OCI-LY1 (cell line): ENCODE measurements at regions not wholly inside any gene's neighbourhood (a gene's known extent, or its start where the extent isn't known, plus 50 kb on each side); places are given as distances from the start of the nearest gene placed in this dataset.

Source experiments
- H2AFZ ChIP-seq: fragments of 200-600 bp; sonication (generic), shearing (Covaris generic); 2 replicates; pipeline ENCODE4 v1.6.0; 2014; ENCODE audit warnings: antibody characterized with exemption, mild to moderate bottlenecking, low read length
- H3F3A ChIP-seq: fragments of 200-600 bp; sonication (generic), shearing (Covaris generic); 2 replicates; pipeline ENCODE4 v1.6.0; 2014; ENCODE audit warnings: mild to moderate bottlenecking, antibody characterized with exemption, low read length, moderate library complexity; ENCODE audit not compliant: insufficient read depth
- H3K27ac ChIP-seq: fragments of 200-600 bp; sonication (generic); 2 replicates; pipeline ENCODE4 v1.5.1; 2014; ENCODE audit warnings: low read length, mixed run types, mild to moderate bottlenecking, low read depth; ENCODE audit not compliant: poor library complexity, severe bottlenecking
- H3K27me3 ChIP-seq: fragments of 200-600 bp; sonication (generic); 2 replicates; pipeline ENCODE4 v1.6.0; 2014; ENCODE audit warnings: antibody characterized with exemption, mild to moderate bottlenecking, low read length, moderate library complexity; ENCODE audit not compliant: insufficient read depth
- H3K36me3 ChIP-seq: fragments of 200-600 bp; sonication (generic); 2 replicates; pipeline ENCODE4 v1.6.1; 2014; ENCODE audit warnings: mild to moderate bottlenecking, antibody characterized with exemption, low read length, moderate library complexity, mixed read lengths; ENCODE audit not compliant: insufficient read depth
- H3K4me1 ChIP-seq: fragments of 200-600 bp; sonication (generic); 2 replicates; pipeline ENCODE4 v1.5.1; 2014; ENCODE audit warnings: mild to moderate bottlenecking, low read length, moderate library complexity; ENCODE audit not compliant: insufficient read depth, severe bottlenecking
- H3K4me2 ChIP-seq: fragments of 200-600 bp; sonication (generic), shearing (Covaris generic); 2 replicates; pipeline ENCODE4 v1.6.1; 2014; ENCODE audit warnings: low read length
- H3K4me3 ChIP-seq: fragments of 200-600 bp; sonication (generic); 2 replicates; pipeline ENCODE4 v1.5.1; 2014; ENCODE audit warnings: low read length, low read depth, mild to moderate bottlenecking, mixed read lengths; ENCODE audit not compliant: poor library complexity, severe bottlenecking
- H3K79me2 ChIP-seq: fragments of 200-600 bp; shearing (Covaris generic); 2 replicates; pipeline ENCODE4 v1.6.1; 2016; ENCODE audit warnings: mixed run types, low read length, mixed read lengths; ENCODE audit not compliant: insufficient read depth
- H3K9ac ChIP-seq: fragments of 200-600 bp; sonication (generic), shearing (Covaris generic); 2 replicates; pipeline ENCODE4 v1.6.1; 2014; ENCODE audit warnings: mild to moderate bottlenecking, low read length, mixed read lengths
- H3K9me2 ChIP-seq: fragments of 200-600 bp; sonication (generic), shearing (Covaris generic); 2 replicates; pipeline ENCODE4 v1.6.1; 2014; ENCODE audit warnings: low read depth, mild to moderate bottlenecking, low read length, mixed read lengths
- H3K9me3 ChIP-seq: fragments of 200-600 bp; shearing (Covaris generic); 2 replicates; pipeline ENCODE4 v1.6.1; 2014; ENCODE audit warnings: low read length, mixed read lengths
- H4K20me1 ChIP-seq: fragments of 200-600 bp; sonication (generic), shearing (Covaris generic); 2 replicates; pipeline ENCODE4 v1.6.0; 2016; ENCODE audit warnings: mild to moderate bottlenecking, low read length; ENCODE audit not compliant: insufficient read depth
- CTCF ChIP-seq: fragments of 200-600 bp; sonication (generic), shearing (Covaris generic); IDR thresholded peaks from 2 replicates; pipeline ENCODE4 v1.5.1; 2017; ENCODE audit warnings: mild to moderate bottlenecking, antibody characterized with exemption, low read length, moderate library complexity, mixed read lengths
- EZH2 ChIP-seq: fragments of 200-600 bp; sonication (generic), shearing (Covaris generic); IDR thresholded peaks from 2 replicates; pipeline ENCODE4 v1.8.0; 2017; ENCODE audit warnings: borderline replicate concordance, mixed run types, mild to moderate bottlenecking, antibody characterized with exemption, low read length, moderate library complexity, mixed read lengths

GRCh38 chr20:6604179-6604578, 163.3 kb upstream of the BMP2 start:
- Histone ChIP-seq H3K9me2 (no peaks in the 10 kb centered on the region), H4K20me1 (no peaks in the 10 kb centered on the region), H3K4me1 (no peaks in the 10 kb centered on the region), H3K27me3 (no peaks in the 10 kb centered on the region), H3F3A (no peaks in the 10 kb centered on the region), H3K79me2 (no peaks in the 10 kb centered on the region), H3K36me3 (no peaks in the 10 kb centered on the region), H3K9ac (no peak overlapping the region), H2AFZ (no peak overlapping the region), H3K27ac (no peak overlapping the region), H3K4me3 (no peak overlapping the region), H3K9me3 (no peaks in the 10 kb centered on the region), H3K4me2 (no peak overlapping the region)
- no peak for TF ChIP-seq CTCF
- TF ChIP-seq EZH2: no peak

- no peaks in the 10 kb centered on the region for H3K27me3 ChIP-seq
- H3K79me2 ChIP-seq: no peaks in the 10 kb centered on the region
- H4K20me1 ChIP-seq: no peaks in the 10 kb centered on the region
- H3K9ac ChIP-seq: no peak overlapping the region
- no peak overlapping the region for H3K4me2 ChIP-seq
- no peaks in the 10 kb centered on the region for H3K4me1 ChIP-seq
- no peak for TF ChIP-seq EZH2
- TF ChIP-seq CTCF: no peak
- H3K36me3 ChIP-seq: no peaks in the 10 kb centered on the region
- H2AFZ ChIP-seq: no peak overlapping the region
- no peaks in the 10 kb centered on the region for H3K9me2 ChIP-seq
- H3F3A ChIP-seq: no peaks in the 10 kb centered on the region
- no peak overlapping the region for H3K27ac ChIP-seq
- no peak overlapping the region for H3K4me3 ChIP-seq
- no peaks in the 10 kb centered on the region for H3K9me3 ChIP-seq
Measured at GRCh38 chr20:6599876-6600735, 167.4 kb upstream of the BMP2 start.

- no peak overlapping the region for H2AFZ ChIP-seq
- TF ChIP-seq EZH2 (no peak), CTCF (no peak)
- no peaks in the 10 kb centered on the region for H3K79me2 ChIP-seq
- H3K9ac ChIP-seq: no peak overlapping the region
- H3K4me2 ChIP-seq: no peak overlapping the region
- no peaks in the 10 kb centered on the region for H3K36me3 ChIP-seq
- no peaks in the 10 kb centered on the region for H3F3A ChIP-seq
- H3K4me3 ChIP-seq: no peak overlapping the region
- H3K9me2 ChIP-seq: no peaks in the 10 kb centered on the region
- H4K20me1 ChIP-seq: no peaks in the 10 kb centered on the region
- H3K27me3 ChIP-seq: no peaks in the 10 kb centered on the region
- no peaks in the 10 kb centered on the region for H3K9me3 ChIP-seq
- no peaks in the 10 kb centered on the region for H3K4me1 ChIP-seq
- no peak overlapping the region for H3K27ac ChIP-seq
Measured at GRCh38 chr20:6595704-6596103, 171.8 kb upstream of the BMP2 start.
